ENCODE measurements at regions not wholly inside any gene's neighbourhood (a gene's known extent, or its start where the extent isn't known, plus 50 kb on each side); places are given as distances from the start of the nearest gene placed in this dataset.

GRCh38 chr5:143513720-143514119, 110.2 kb upstream of the NR3C1 start:
- WGBS, 2 donors: 93 to 96% methylated on average over 2 of the region's 2 CpGs
- Histone ChIP-seq H3K9me3 (ENCODE audit: control insufficient read depth in 2 of 2, insufficient read depth in 1 of 2, low read depth in 1 of 2, low read length in 1 of 2) (no peaks in the 10 kb centered on the region), H3K27me3 (ENCODE audit: control insufficient read depth in 1 of 2, insufficient read depth in 2 of 2, low read length in 2 of 2) (no peaks in the 10 kb centered on the region)

GRCh38 chr5:143511736-143512135, 108.2 kb upstream of the NR3C1 start:
- Histone ChIP-seq H3K9me3 (ENCODE audit: control insufficient read depth in 2 of 2, insufficient read depth in 1 of 2, low read depth in 1 of 2, low read length in 1 of 2) (no peaks in the 10 kb centered on the region), H3K4me1 (ENCODE audit: control insufficient read depth in 2 of 2, insufficient read depth in 2 of 2, low read length in 1 of 2) (peaks cover 0 to 4% of the 10 kb centered on the region in 2 donors), H3K4me3 (ENCODE audit: low read depth in 1 of 2, low read length in 2 of 2) (no peak overlapping the region), H3K27me3 (ENCODE audit: control insufficient read depth in 1 of 2, insufficient read depth in 2 of 2, low read length in 2 of 2) (no peaks in the 10 kb centered on the region), H3K27ac (ENCODE audit: low read depth in 2 of 2, low read length in 1 of 2) (no peak overlapping the region), H3K36me3 (ENCODE audit: control insufficient read depth in 2 of 2, insufficient read depth in 2 of 2, low read length in 1 of 2) (no peaks in the 10 kb centered on the region)

More at GRCh38 chr5:143513720-143514119, 110.2 kb upstream of the NR3C1 start:
- no peak overlapping the region for H3K27ac ChIP-seq (ENCODE audit: low read depth in 2 of 2, low read length in 1 of 2)
- H3K36me3 ChIP-seq (ENCODE audit: control insufficient read depth in 2 of 2, insufficient read depth in 2 of 2, low read length in 1 of 2): no peaks in the 10 kb centered on the region
- H3K4me3 ChIP-seq (ENCODE audit: low read depth in 1 of 2, low read length in 2 of 2): no peak overlapping the region
- H3K4me1 ChIP-seq (ENCODE audit: control insufficient read depth in 2 of 2, insufficient read depth in 2 of 2, low read length in 1 of 2): no peaks in the 10 kb centered on the region

- H3K9me3 ChIP-seq (ENCODE audit: control insufficient read depth in 2 of 2, insufficient read depth in 1 of 2, low read depth in 1 of 2, low read length in 1 of 2): no peaks in the 10 kb centered on the region
- peaks cover 2 to 4% of the 10 kb centered on the region in 2 donors for H3K4me1 ChIP-seq (ENCODE audit: control insufficient read depth in 2 of 2, insufficient read depth in 2 of 2, low read length in 1 of 2)
- H3K4me3 ChIP-seq (ENCODE audit: low read depth in 1 of 2, low read length in 2 of 2): no peak overlapping the region
- 71 to 85% methylated on average over 3 of the region's 3 CpGs for WGBS, 2 donors
- no peaks in the 10 kb centered on the region for H3K27me3 ChIP-seq (ENCODE audit: control insufficient read depth in 1 of 2, insufficient read depth in 2 of 2, low read length in 2 of 2)
- no peak overlapping the region for H3K27ac ChIP-seq (ENCODE audit: low read depth in 2 of 2, low read length in 1 of 2)
- H3K36me3 ChIP-seq (ENCODE audit: control insufficient read depth in 2 of 2, insufficient read depth in 2 of 2, low read length in 1 of 2): no peaks in the 10 kb centered on the region
These were observed 106.3 kb upstream of the NR3C1 start for GRCh38 chr5:143509758-143510221.

GRCh38 chr5:143506836-143507552, 103.5 kb upstream of the NR3C1 start:
- no peaks in the 10 kb centered on the region for H3K27me3 ChIP-seq (ENCODE audit: control insufficient read depth in 1 of 2, insufficient read depth in 2 of 2, low read length in 2 of 2)
- peak overlapping the region; percentile 50 to 60 for H3K27ac ChIP-seq (ENCODE audit: low read depth in 2 of 2, low read length in 1 of 2)
- WGBS, 2 donors: 47 to 60% methylated on average over 1 of the region's 1 CpG
- H3K9me3 ChIP-seq (ENCODE audit: control insufficient read depth in 2 of 2, insufficient read depth in 1 of 2, low read depth in 1 of 2, low read length in 1 of 2): no peaks in the 10 kb centered on the region
- H3K4me3 ChIP-seq (ENCODE audit: low read depth in 1 of 2, low read length in 2 of 2): no peak overlapping the region
- H3K4me1 ChIP-seq (ENCODE audit: control insufficient read depth in 2 of 2, insufficient read depth in 2 of 2, low read length in 1 of 2): peaks cover 2 to 7% of the 10 kb centered on the region in 2 donors
- no peaks in the 10 kb centered on the region for H3K36me3 ChIP-seq (ENCODE audit: control insufficient read depth in 2 of 2, insufficient read depth in 2 of 2, low read length in 1 of 2)

GRCh38 chr5:143505934-143506333, 102.4 kb upstream of the NR3C1 start:
- Histone ChIP-seq H3K4me3 (ENCODE audit: low read depth in 1 of 2, low read length in 2 of 2) (no peak overlapping the region), H3K27ac (ENCODE audit: low read depth in 2 of 2, low read length in 1 of 2) (no peak overlapping the region), H3K36me3 (ENCODE audit: control insufficient read depth in 2 of 2, insufficient read depth in 2 of 2, low read length in 1 of 2) (no peaks in the 10 kb centered on the region), H3K9me3 (ENCODE audit: control insufficient read depth in 2 of 2, insufficient read depth in 1 of 2, low read depth in 1 of 2, low read length in 1 of 2) (no peaks in the 10 kb centered on the region), H3K4me1 (ENCODE audit: control insufficient read depth in 2 of 2, insufficient read depth in 2 of 2, low read length in 1 of 2) (peaks cover 2 to 7% of the 10 kb centered on the region in 2 donors), H3K27me3 (ENCODE audit: control insufficient read depth in 1 of 2, insufficient read depth in 2 of 2, low read length in 2 of 2) (no peaks in the 10 kb centered on the region)
- WGBS, 2 donors: 96 to 100% methylated on average over 1 of the region's 1 CpG

- H3K27me3 ChIP-seq (ENCODE audit: control insufficient read depth in 1 of 2, insufficient read depth in 2 of 2, low read length in 2 of 2): no peaks in the 10 kb centered on the region
- no peak overlapping the region for H3K27ac ChIP-seq (ENCODE audit: low read depth in 2 of 2, low read length in 1 of 2)
- no peaks in the 10 kb centered on the region for H3K9me3 ChIP-seq (ENCODE audit: control insufficient read depth in 2 of 2, insufficient read depth in 1 of 2, low read depth in 1 of 2, low read length in 1 of 2)
- H3K4me3 ChIP-seq (ENCODE audit: low read depth in 1 of 2, low read length in 2 of 2): no peak overlapping the region
- no peaks in the 10 kb centered on the region for H3K36me3 ChIP-seq (ENCODE audit: control insufficient read depth in 2 of 2, insufficient read depth in 2 of 2, low read length in 1 of 2)
- peaks cover 2 to 7% of the 10 kb centered on the region in 2 donors for H3K4me1 ChIP-seq (ENCODE audit: control insufficient read depth in 2 of 2, insufficient read depth in 2 of 2, low read length in 1 of 2)
These were observed 101.9 kb upstream of the NR3C1 start for GRCh38 chr5:143505354-143505753.

- H3K27me3 ChIP-seq (ENCODE audit: control insufficient read depth in 1 of 2, insufficient read depth in 2 of 2, low read length in 2 of 2): no peaks in the 10 kb centered on the region
- H3K4me1 ChIP-seq (ENCODE audit: control insufficient read depth in 2 of 2, insufficient read depth in 2 of 2, low read length in 1 of 2): peaks cover 2 to 4% of the 10 kb centered on the region in 2 donors
- H3K9me3 ChIP-seq (ENCODE audit: control insufficient read depth in 2 of 2, insufficient read depth in 1 of 2, low read depth in 1 of 2, low read length in 1 of 2): no peaks in the 10 kb centered on the region
- H3K27ac ChIP-seq (ENCODE audit: low read depth in 2 of 2, low read length in 1 of 2): peak overlapping the region in 1 of 2 donors; percentile 49
- H3K4me3 ChIP-seq (ENCODE audit: low read depth in 1 of 2, low read length in 2 of 2): no peak overlapping the region
- WGBS, 2 donors: 67 to 69% methylated on average over 7 of the region's 7 CpGs
- H3K36me3 ChIP-seq (ENCODE audit: control insufficient read depth in 2 of 2, insufficient read depth in 2 of 2, low read length in 1 of 2): no peaks in the 10 kb centered on the region
These were observed 98.0 kb upstream of the NR3C1 start for GRCh38 chr5:143501310-143502044.

GRCh38 chr5:143499480-143500114, 96.1 kb upstream of the NR3C1 start:
- Histone ChIP-seq H3K36me3 (ENCODE audit: control insufficient read depth in 2 of 2, insufficient read depth in 2 of 2, low read length in 1 of 2) (no peaks in the 10 kb centered on the region), H3K4me3 (ENCODE audit: low read depth in 1 of 2, low read length in 2 of 2) (no peak overlapping the region), H3K9me3 (ENCODE audit: control insufficient read depth in 2 of 2, insufficient read depth in 1 of 2, low read depth in 1 of 2, low read length in 1 of 2) (no peaks in the 10 kb centered on the region), H3K27me3 (ENCODE audit: control insufficient read depth in 1 of 2, insufficient read depth in 2 of 2, low read length in 2 of 2) (no peaks in the 10 kb centered on the region), H3K4me1 (ENCODE audit: control insufficient read depth in 2 of 2, insufficient read depth in 2 of 2, low read length in 1 of 2) (peaks cover 0 to 4% of the 10 kb centered on the region in 2 donors), H3K27ac (ENCODE audit: low read depth in 2 of 2, low read length in 1 of 2) (no peak overlapping the region)
- 65 to 82% methylated on average over 2 of the region's 2 CpGs for WGBS, 2 donors

- H3K4me3 ChIP-seq (ENCODE audit: low read depth in 1 of 2, low read length in 2 of 2): no peak overlapping the region
- H3K27me3 ChIP-seq (ENCODE audit: control insufficient read depth in 1 of 2, insufficient read depth in 2 of 2, low read length in 2 of 2): no peaks in the 10 kb centered on the region
- H3K9me3 ChIP-seq (ENCODE audit: control insufficient read depth in 2 of 2, insufficient read depth in 1 of 2, low read depth in 1 of 2, low read length in 1 of 2): no peaks in the 10 kb centered on the region
- H3K36me3 ChIP-seq (ENCODE audit: control insufficient read depth in 2 of 2, insufficient read depth in 2 of 2, low read length in 1 of 2): no peaks in the 10 kb centered on the region
- no peak overlapping the region for H3K27ac ChIP-seq (ENCODE audit: low read depth in 2 of 2, low read length in 1 of 2)
- peaks cover 0 to 4% of the 10 kb centered on the region in 2 donors for H3K4me1 ChIP-seq (ENCODE audit: control insufficient read depth in 2 of 2, insufficient read depth in 2 of 2, low read length in 1 of 2)
These were observed 95.3 kb upstream of the NR3C1 start for GRCh38 chr5:143498821-143499220.

Data from esophagus (tissue), 2 donors.